ENCODE measurements at regions not wholly inside any gene's neighbourhood (a gene's known extent, or its start where the extent isn't known, plus 50 kb on each side); places are given as distances from the start of the nearest gene placed in this dataset.

DNA sequence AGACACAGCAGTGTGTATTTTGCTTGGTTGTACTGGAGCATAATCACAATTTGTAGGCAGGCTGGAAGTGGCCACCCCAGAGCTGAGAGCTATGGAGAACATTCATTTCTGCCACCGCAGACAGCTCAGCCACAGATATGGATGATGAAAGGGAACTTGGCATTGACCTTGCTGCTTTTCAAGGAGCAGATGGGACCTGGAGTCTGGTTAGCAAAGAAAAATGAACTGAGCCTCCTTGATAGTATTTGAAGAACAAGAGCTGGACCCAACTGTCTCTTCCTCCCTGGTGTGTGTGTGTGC, 395.2 kb upstream of the ZNF462 start:
- no peak overlapping the region for H3K4me2 ChIP-seq (ENCODE audit: insufficient read depth, low read length)
- H2AFZ ChIP-seq (ENCODE audit: low read depth, low read length), result no peak overlapping the region
- no peak overlapping the region for H3K4me3 ChIP-seq (replicated peaks in 1 of 3; ENCODE audit: insufficient read depth in 1 of 3, low read depth in 1 of 3, low read length in 3 of 3)
- no peaks in the 10 kb centered on the region for H3K4me1 ChIP-seq (ENCODE audit: control insufficient read depth, extremely low read depth, insufficient read depth, low read length)
- POLR2A ChIA-PET, result no interaction called here
- no peak overlapping the region for H3K9ac ChIP-seq (replicated peaks; ENCODE audit: extremely low read depth, insufficient read depth, low read length)
- no peaks in the 10 kb centered on the region for H3K9me1 ChIP-seq (replicated peaks; ENCODE audit: control insufficient read depth, extremely low read depth, insufficient read depth, low read length)
- no peaks in the 10 kb centered on the region for H3K27me3 ChIP-seq (ENCODE audit: control insufficient read depth in 2 of 2, insufficient read depth in 2 of 2, low read length in 2 of 2)
- DNase-seq (ENCODE audit: low read depth, low spot score), result no peak
- H3K79me2 ChIP-seq (ENCODE audit: control insufficient read depth, insufficient read depth, low read length), result no peaks in the 10 kb centered on the region
- no peaks in the 10 kb centered on the region for H4K20me1 ChIP-seq (replicated peaks; ENCODE audit: control insufficient read depth, extremely low read depth, insufficient read depth, low read length)
- no peaks in the 10 kb centered on the region for H3K9me3 ChIP-seq (replicated peaks; ENCODE audit: control insufficient read depth, insufficient read depth, low read length)
- CTCF ChIA-PET, result no interaction called here
- dilution Hi-C loops (cut with MboI; ENCODE audit: extremely low pct_ligation_motif_present, low sequenced_read_pairs) (no loop called here), intact Hi-C loops (cut with micrococcal nuclease) (no loop called here)
- H3K36me3 ChIP-seq (ENCODE audit: control insufficient read depth in 2 of 2, extremely low read depth in 1 of 2, insufficient read depth in 2 of 2, low read length in 2 of 2), result no peaks in the 10 kb centered on the region
- no peak for TF ChIP-seq POLR2A (IDR thresholded peaks at IDR 0.05; ENCODE audit: low read depth, low read length)
- no peak for TF ChIP-seq POLR2AphosphoS5 (IDR thresholded peaks at IDR 0.05; ENCODE audit: insufficient read depth, low read depth, low read length)
- TF ChIP-seq GATA2 (IDR thresholded peaks at IDR 0.05; ENCODE audit: insufficient read depth, insufficient read length, low read depth, low read length), result no peak
- TF ChIP-seq, protein P1, sequence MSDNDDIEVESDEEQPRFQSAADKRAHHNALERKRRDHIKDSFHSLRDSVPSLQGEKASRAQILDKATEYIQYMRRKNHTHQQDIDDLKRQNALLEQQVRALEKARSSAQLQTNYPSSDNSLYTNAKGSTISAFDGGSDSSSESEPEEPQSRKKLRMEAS (IDR thresholded peaks at IDR 0.05; ENCODE audit: insufficient read depth, insufficient read length), result no peak
- TF ChIP-seq MYC (IDR thresholded peaks at IDR 0.05; ENCODE audit: low read depth, low read length), result no peak
- no peak for TF ChIP-seq EZH2 (IDR thresholded peaks at IDR 0.05; ENCODE audit: borderline replicate concordance, low read depth, low read length, severe bottlenecking)
- no peak for TF ChIP-seq FOS (IDR thresholded peaks at IDR 0.05; ENCODE audit: borderline replicate concordance, insufficient read depth, low read length)
- TF ChIP-seq, protein P2, sequence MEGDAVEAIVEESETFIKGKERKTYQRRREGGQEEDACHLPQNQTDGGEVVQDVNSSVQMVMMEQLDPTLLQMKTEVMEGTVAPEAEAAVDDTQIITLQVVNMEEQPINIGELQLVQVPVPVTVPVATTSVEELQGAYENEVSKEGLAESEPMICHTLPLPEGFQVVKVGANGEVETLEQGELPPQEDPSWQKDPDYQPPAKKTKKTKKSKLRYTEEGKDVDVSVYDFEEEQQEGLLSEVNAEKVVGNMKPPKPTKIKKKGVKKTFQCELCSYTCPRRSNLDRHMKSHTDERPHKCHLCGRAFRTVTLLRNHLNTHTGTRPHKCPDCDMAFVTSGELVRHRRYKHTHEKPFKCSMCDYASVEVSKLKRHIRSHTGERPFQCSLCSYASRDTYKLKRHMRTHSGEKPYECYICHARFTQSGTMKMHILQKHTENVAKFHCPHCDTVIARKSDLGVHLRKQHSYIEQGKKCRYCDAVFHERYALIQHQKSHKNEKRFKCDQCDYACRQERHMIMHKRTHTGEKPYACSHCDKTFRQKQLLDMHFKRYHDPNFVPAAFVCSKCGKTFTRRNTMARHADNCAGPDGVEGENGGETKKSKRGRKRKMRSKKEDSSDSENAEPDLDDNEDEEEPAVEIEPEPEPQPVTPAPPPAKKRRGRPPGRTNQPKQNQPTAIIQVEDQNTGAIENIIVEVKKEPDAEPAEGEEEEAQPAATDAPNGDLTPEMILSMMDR (IDR thresholded peaks at IDR 0.05; ENCODE audit: extremely low read depth in 1 of 2, insufficient read depth in 1 of 2, low read depth in 1 of 2, low read length in 2 of 2), result no peak
- TF ChIP-seq JUN (IDR thresholded peaks at IDR 0.05; ENCODE audit: borderline replicate concordance, insufficient read depth, insufficient read length, low read depth), result no peak
- no peak overlapping the region for H3K27ac ChIP-seq (ENCODE audit: insufficient read depth, low read depth, low read length)
- FAIRE-seq, result no peak
- no TSS peak for BruUV-seq (replicated peaks)
